ENCODE measurements at regions not wholly inside any gene's neighbourhood (a gene's known extent, or its start where the extent isn't known, plus 50 kb on each side); places are given as distances from the start of the nearest gene placed in this dataset.

GRCh38 chr3:15955968-15956367 lies 158.2 kb upstream of the ANKRD28 start:
- Histone ChIP-seq H3K4me1 (peaks cover 5% of the 10 kb centered on the region), H3K9me3 (no peaks in the 10 kb centered on the region), H3K36me3 (replicated peaks in 1 of 2; ENCODE audit: insufficient read depth in 1 of 2, low read depth in 2 of 2) (no peaks in the 10 kb centered on the region), H3K27ac (no peak overlapping the region), H3K27me3 (no peaks in the 10 kb centered on the region), H3K4me3 (no peak overlapping the region)
- ATAC-seq (no peak), DNase-seq (no peak)
- intact Hi-C loops (cut with DNase I) = no loop called here
- 80 to 87% methylated on average over 1 of the region's 1 CpG for WGBS, 2 donors
- no peak for TF ChIP-seq CTCF (IDR thresholded peaks at IDR 0.05)
- no peak for TF ChIP-seq POLR2A (IDR thresholded peaks at IDR 0.05)

GRCh38 chr3:15958692-15959433 lies 161.1 kb upstream of the ANKRD28 start:
- Histone ChIP-seq H3K4me3 (no peak overlapping the region), H3K27me3 (no peaks in the 10 kb centered on the region), H3K9me3 (no peaks in the 10 kb centered on the region), H3K4me1 (no peaks in the 10 kb centered on the region), H3K27ac (no peak overlapping the region), H3K36me3 (replicated peaks in 1 of 2; ENCODE audit: insufficient read depth in 1 of 2, low read depth in 2 of 2) (no peaks in the 10 kb centered on the region)
- TF ChIP-seq POLR2A (IDR thresholded peaks at IDR 0.05) (no peak), CTCF (IDR thresholded peaks at IDR 0.05) (no peak)
- ATAC-seq (no peak), DNase-seq (no peak)
- 90 to 92% methylated on average over 3 of the region's 3 CpGs for WGBS, 2 donors
- intact Hi-C loops (cut with DNase I) = no loop called here

- Histone ChIP-seq H3K27ac (no peak overlapping the region), H3K36me3 (replicated peaks in 1 of 2; ENCODE audit: insufficient read depth in 1 of 2, low read depth in 2 of 2) (no peaks in the 10 kb centered on the region), H3K27me3 (no peaks in the 10 kb centered on the region), H3K4me3 (no peak overlapping the region), H3K9me3 (no peaks in the 10 kb centered on the region), H3K4me1 (no peaks in the 10 kb centered on the region)
- ATAC-seq = no peak
- DNase-seq = no peak
- TF ChIP-seq CTCF (IDR thresholded peaks at IDR 0.05) (no peak), POLR2A (IDR thresholded peaks at IDR 0.05) (no peak)
- 68 to 76% methylated on average over 2 of the region's 2 CpGs for WGBS, 2 donors
- intact Hi-C loops (cut with DNase I) = no loop called here
Measured at GRCh38 chr3:15959434-15959811, 161.6 kb upstream of the ANKRD28 start.

GRCh38 chr3:15964605-15965442 lies 167.0 kb upstream of the ANKRD28 start:
- Histone ChIP-seq H3K4me3 (no peak overlapping the region), H3K9me3 (no peaks in the 10 kb centered on the region), H3K4me1 (no peaks in the 10 kb centered on the region), H3K27me3 (no peaks in the 10 kb centered on the region), H3K36me3 (replicated peaks in 1 of 2; ENCODE audit: insufficient read depth in 1 of 2, low read depth in 2 of 2) (no peaks in the 10 kb centered on the region), H3K27ac (no peak overlapping the region)
- ATAC-seq (peak; percentile 38), DNase-seq (peak in 1 of 4 donors; percentile 20)
- TF ChIP-seq POLR2A (IDR thresholded peaks at IDR 0.05) = no peak
- 66 to 83% methylated on average over 17 of the region's 17 CpGs for WGBS, 2 donors
- intact Hi-C loops (cut with DNase I) = no loop called here

- no peak for ATAC-seq
- TF ChIP-seq CTCF (IDR thresholded peaks at IDR 0.05) (no peak), POLR2A (IDR thresholded peaks at IDR 0.05) (no peak)
- H3K36me3 ChIP-seq (replicated peaks in 1 of 2; ENCODE audit: insufficient read depth in 1 of 2, low read depth in 2 of 2) = no peaks in the 10 kb centered on the region
- H3K4me3 ChIP-seq = no peak overlapping the region
- H3K27ac ChIP-seq = no peak overlapping the region
- no peaks in the 10 kb centered on the region for H3K27me3 ChIP-seq
- no peaks in the 10 kb centered on the region for H3K4me1 ChIP-seq
- no peak for DNase-seq
- WGBS, 2 donors = 36 to 68% methylated on average over 3 of the region's 3 CpGs
- intact Hi-C loops (cut with DNase I) = no loop called here
- no peaks in the 10 kb centered on the region for H3K9me3 ChIP-seq
Measured at GRCh38 chr3:15967577-15967976, 169.8 kb upstream of the ANKRD28 start.

Data from body of pancreas (tissue), 4 donors.